Inferior parietal cortex (tissue), 1 donor: ENCODE measurements at regions not wholly inside any gene's neighbourhood (a gene's known extent, or its start where the extent isn't known, plus 50 kb on each side); places are given as distances from the start of the nearest gene placed in this dataset.
"Not testable (repeated sequence)": the region's sequence is repeated elsewhere in the genome, so short reads cannot be mapped to it uniquely, and the experiment has no call there.

Experiments
- DNase-seq: peaks from one replicate; pipeline ENCODE4 v3.0.0-alpha.2; 2016; ENCODE audit errors: extremely low spot score

DNA sequence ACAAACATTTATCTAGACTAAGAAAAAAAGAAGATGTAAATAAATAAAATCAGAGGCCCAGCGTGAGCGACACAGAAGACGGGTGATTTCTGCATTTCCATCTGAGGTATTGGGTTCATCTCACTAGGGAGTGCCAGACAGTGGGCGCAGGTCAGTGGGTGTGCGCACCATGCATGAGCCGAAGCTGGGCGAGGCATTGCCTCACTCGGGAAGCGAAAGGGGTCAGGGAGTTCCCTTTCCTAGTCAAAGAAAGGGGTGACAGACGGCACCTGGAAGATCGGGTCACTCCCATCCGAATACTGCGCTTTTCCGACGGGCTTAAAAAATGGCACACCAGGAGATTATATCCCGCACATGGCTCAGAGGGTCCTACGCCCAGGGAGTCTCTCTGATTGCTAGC lies 79.5 kb upstream of the ABCD2 start:
- not testable (repeated sequence) for DNase-seq

DNA sequence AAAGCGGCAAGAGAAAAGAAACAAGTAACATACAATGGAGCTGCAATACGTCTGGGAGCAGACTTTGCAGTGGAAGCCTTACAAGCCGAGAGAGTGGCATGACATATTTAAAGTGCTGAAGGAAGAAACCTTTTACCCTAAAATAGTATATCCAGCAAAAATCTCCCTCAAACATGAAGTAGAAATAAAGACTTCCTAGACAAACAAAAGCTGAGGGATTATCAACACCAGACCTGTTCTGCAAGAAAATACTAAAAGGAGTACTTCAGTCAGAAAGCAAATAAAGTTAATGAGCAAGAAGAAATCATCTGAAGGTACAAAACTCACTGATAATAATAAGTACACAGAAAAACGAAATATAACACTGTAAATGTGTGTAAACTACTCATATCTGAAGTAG lies 77.5 kb upstream of the ABCD2 start:
- DNase-seq, result no peak

DNA sequence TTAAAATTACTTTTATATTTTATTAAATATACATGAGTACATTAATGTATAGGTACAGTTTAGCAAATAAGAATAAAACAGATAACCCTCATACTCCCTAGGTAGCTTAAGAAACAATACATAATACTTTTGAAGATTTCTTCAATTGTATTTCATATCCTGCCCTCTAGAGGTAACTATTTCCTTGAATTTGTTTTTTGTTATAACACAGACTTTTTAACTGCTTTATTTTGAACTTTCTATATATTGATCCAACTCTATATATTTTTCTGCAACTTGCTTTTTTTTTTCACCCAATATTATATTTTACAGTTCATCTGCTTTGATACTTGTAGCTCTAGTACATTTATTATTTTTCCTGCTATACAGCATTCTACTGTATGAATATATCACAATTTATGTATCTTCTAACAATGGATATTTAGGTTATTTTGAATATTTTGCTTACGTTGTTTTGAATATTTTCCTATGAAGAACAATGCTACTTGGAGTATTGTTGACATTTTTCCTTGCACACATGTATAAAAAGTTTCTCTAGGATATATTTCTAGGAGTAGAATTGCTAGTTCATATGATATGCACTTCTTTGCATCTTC lies 72.8 kb upstream of the ABCD2 start:
- peak; percentile 40 for DNase-seq

- DNase-seq, result no peak
Observed at GRCh38 chr12:39685854-39686657, 66.5 kb upstream of the ABCD2 start.

- DNase-seq, result no peak
Observed at GRCh38 chr12:39682689-39683477, 63.3 kb upstream of the ABCD2 start.

DNA sequence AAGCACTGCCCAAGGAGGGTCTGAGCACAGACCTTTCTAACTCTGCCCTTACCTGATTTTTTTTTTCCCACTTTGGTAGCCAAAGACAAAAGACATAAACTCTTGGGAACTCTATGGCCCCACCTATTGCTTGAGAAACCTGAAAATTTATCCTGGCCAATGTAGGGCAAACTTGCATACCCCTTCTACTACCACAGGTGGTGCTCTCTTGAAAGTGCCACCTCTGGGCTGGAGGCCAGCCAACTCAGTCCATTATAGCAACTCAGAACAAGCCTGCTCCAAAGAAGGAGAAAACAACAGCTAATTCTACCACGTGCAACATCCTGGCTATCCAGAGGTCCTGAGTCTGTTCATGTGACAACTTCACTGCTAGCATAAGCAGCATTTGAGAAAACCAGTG lies 55.7 kb upstream of the ABCD2 start:
- no peak for DNase-seq

- DNase-seq, result no peak
Observed at GRCh38 chr12:39672976-39673375, 53.4 kb upstream of the ABCD2 start.

- DNase-seq, result no peak
Observed at GRCh38 chr12:39671898-39672875, 52.6 kb upstream of the ABCD2 start.

- not testable (repeated sequence) for DNase-seq
Observed at GRCh38 chr12:39669539-39669938, 49.9 kb upstream of the ABCD2 start.
